ENCODE measurements at regions not wholly inside any gene's neighbourhood (a gene's known extent, or its start where the extent isn't known, plus 50 kb on each side); places are given as distances from the start of the nearest gene placed in this dataset.

GRCh38 chr20:22274330-22274729 lies 310.0 kb downstream of the FOXA2 start:
- intact Hi-C loops (cut with micrococcal nuclease), result no loop called here
- Mint-ChIP-seq H3K9me3 (peaks cover 8% of the 10 kb centered on the region), H3K27ac (no peak overlapping the region), H3K36me3 (ENCODE audit: low read depth) (no peaks in the 10 kb centered on the region), H3K4me1 (no peaks in the 10 kb centered on the region), H3K27me3 (no peaks in the 10 kb centered on the region), H3K4me3 (no peak overlapping the region)
- ChIA-PET CTCF (no interaction called here), POLR2A (no interaction called here)
- DNase-seq, result no peak
- TF ChIP-seq CTCF (IDR thresholded peaks at IDR 0.05), result no peak
- no peak for ATAC-seq (ENCODE audit: low read depth)

GRCh38 chr20:22268675-22269074 lies 315.7 kb downstream of the FOXA2 start:
- no peaks in the 10 kb centered on the region for H3K9me3 Mint-ChIP-seq
- ChIA-PET CTCF (no interaction called here), POLR2A (no interaction called here)
- no peak for ATAC-seq (ENCODE audit: low read depth)
- no peaks in the 10 kb centered on the region for H3K36me3 Mint-ChIP-seq (ENCODE audit: low read depth)
- TF ChIP-seq CTCF (IDR thresholded peaks at IDR 0.05), result no peak
- no peak overlapping the region for H3K4me3 Mint-ChIP-seq
- no peak overlapping the region for H3K27ac Mint-ChIP-seq
- no peaks in the 10 kb centered on the region for H3K27me3 Mint-ChIP-seq
- intact Hi-C loops (cut with micrococcal nuclease), result no loop called here
- DNase-seq, result no peak
- no peaks in the 10 kb centered on the region for H3K4me1 Mint-ChIP-seq

- CTCF ChIA-PET, result no interaction called here
- POLR2A ChIA-PET, result no interaction called here
- H3K9me3 Mint-ChIP-seq, result no peaks in the 10 kb centered on the region
Measured at GRCh38 chr20:22264917-22265316, 319.5 kb downstream of the FOXA2 start.

GRCh38 chr20:22260506-22260905 lies 323.9 kb downstream of the FOXA2 start:
- CTCF ChIA-PET, result no interaction called here
- H3K27me3 Mint-ChIP-seq, result no peaks in the 10 kb centered on the region
- TF ChIP-seq CTCF (IDR thresholded peaks at IDR 0.05), result no peak
- POLR2A ChIA-PET, result no interaction called here
- no peak overlapping the region for H3K4me3 Mint-ChIP-seq
- peaks cover 3% of the 10 kb centered on the region for H3K9me3 Mint-ChIP-seq
- H3K36me3 Mint-ChIP-seq (ENCODE audit: low read depth), result no peaks in the 10 kb centered on the region
- no peak overlapping the region for H3K27ac Mint-ChIP-seq
- DNase-seq (no peak), ATAC-seq (ENCODE audit: low read depth) (no peak)
- H3K4me1 Mint-ChIP-seq, result no peaks in the 10 kb centered on the region
- intact Hi-C loops (cut with micrococcal nuclease), result no loop called here

More at GRCh38 chr20:22264917-22265316, 319.5 kb downstream of the FOXA2 start:
- no peak for TF ChIP-seq CTCF (IDR thresholded peaks at IDR 0.05)
- Mint-ChIP-seq H3K27me3 (no peaks in the 10 kb centered on the region), H3K4me1 (no peaks in the 10 kb centered on the region), H3K4me3 (no peak overlapping the region), H3K36me3 (ENCODE audit: low read depth) (no peaks in the 10 kb centered on the region), H3K27ac (no peak overlapping the region)
- DNase-seq (no peak), ATAC-seq (ENCODE audit: low read depth) (no peak)
- intact Hi-C loops (cut with micrococcal nuclease), result no loop called here

- no peak for ATAC-seq (ENCODE audit: low read depth)
- no peak for DNase-seq
- no peaks in the 10 kb centered on the region for H3K4me1 Mint-ChIP-seq
- ChIA-PET POLR2A (no interaction called here), CTCF (no interaction called here)
- H3K36me3 Mint-ChIP-seq (ENCODE audit: low read depth), result no peaks in the 10 kb centered on the region
- intact Hi-C loops (cut with micrococcal nuclease), result no loop called here
- no peak overlapping the region for H3K4me3 Mint-ChIP-seq
- H3K9me3 Mint-ChIP-seq, result peaks cover 3% of the 10 kb centered on the region
- no peaks in the 10 kb centered on the region for H3K27me3 Mint-ChIP-seq
- TF ChIP-seq CTCF (IDR thresholded peaks at IDR 0.05), result no peak
- no peak overlapping the region for H3K27ac Mint-ChIP-seq
Measured at GRCh38 chr20:22257912-22258311, 326.5 kb downstream of the FOXA2 start.
